IPS DF 4.7 (cell line): ENCODE measurements at regions not wholly inside any gene's neighbourhood (a gene's known extent, or its start where the extent isn't known, plus 50 kb on each side); places are given as distances from the start of the nearest gene placed in this dataset.

ENCODE experiments used
- DNase-seq: peaks from one replicate; pipeline ENCODE4 v3.0.0-alpha.2; 2013; ENCODE audit warnings: low spot score; ENCODE audit errors: extremely low read depth

DNA sequence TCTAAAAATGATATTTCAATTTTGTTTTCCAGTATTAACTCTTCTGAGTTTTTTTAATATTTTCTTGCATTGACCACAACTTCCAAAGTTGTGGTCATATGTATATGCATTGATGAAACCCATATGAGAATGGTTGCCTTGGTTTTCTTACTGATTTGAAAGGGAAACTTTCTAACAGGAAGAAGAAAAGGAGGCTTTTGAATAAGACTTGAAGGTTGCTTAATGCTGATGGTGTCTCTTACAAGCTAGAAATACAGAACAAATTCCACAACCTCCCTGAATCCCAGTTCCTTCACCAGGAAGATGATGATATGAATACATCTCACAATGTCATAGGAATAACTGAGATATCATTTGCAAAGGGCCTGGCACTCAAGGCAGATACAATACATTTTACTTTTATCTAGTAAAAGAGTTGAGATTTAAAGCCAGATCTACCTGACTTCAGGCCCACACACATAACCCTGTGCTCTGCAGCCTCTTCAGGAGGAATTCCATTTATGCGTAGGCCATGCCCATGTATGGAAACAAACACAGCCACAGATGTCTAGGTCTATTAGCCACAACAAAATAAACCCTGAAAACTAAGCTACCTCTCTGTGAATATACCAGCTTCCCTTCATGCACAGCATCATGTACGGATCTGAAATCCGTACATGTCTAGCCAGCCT, 165.4 kb upstream of the PLEKHG7 start:
- no peak for DNase-seq

DNA sequence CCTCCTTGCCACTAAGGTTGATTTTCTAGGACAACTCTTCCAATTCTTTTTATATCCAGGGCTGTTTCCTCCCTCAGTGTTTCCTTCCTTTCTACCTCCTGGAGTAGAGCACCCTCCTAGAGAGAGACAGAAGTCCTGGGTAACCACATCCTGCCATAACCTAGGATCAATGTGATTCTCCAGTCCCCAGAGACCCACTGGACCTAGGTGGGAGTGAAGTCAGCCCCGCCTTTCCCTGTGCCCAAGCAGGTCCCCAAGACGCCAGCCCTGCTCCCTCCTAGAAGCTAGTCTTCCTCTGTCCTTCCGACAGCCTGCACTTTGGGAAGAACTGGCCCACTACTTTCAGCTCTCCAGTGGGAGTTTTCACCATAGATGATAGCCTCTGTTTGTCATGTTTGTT, 166.8 kb upstream of the PLEKHG7 start:
- no peak for DNase-seq

DNA sequence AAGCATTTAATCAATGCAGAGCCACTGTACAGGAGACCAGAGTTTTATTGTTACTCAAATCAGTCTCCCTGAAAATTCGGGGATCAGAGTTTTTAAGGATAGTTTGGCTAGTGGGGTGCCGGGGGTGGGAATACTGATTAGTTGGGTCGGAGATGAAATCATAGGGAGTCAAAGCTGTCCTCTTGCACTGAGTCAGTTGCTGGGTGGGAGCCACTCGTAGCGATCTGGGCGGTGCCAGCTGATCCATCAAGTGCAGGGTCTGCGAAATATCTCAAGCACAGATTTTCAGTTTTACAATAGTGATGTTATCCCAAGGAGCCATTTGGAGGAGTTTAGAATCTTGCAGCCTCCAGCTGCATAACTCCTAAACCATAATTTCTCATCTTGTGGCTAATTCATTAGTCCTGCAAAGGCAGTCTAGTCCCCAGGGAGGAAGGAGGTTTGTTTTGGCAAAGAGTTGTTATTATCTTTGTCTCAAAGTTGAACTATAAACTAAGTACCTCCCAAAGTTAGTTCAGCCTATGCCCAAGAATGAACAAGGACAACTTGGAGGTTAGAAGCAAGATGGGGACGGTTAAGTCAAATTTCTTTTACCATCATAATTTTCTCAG, 169.4 kb upstream of the PLEKHG7 start:
- DNase-seq: no peak

DNA sequence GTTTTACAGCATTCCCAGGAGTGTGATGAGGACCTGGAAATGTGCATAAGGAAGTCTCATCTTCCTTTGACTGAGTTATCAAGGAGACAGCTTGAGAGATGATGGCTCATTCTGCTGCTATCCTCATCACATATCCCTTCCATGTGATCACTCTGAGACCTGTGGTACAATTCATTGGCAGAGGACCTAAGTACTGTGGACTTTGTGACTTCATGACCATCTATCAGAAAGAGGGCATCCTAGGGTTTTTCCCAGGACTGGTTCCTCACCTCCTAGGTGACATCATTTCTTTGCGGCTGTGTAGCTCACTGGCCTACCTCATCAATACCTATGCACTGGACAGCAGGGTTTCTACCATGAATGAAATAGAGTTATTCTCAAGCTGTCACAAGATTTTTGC, 172.1 kb upstream of the PLEKHG7 start:
- no peak for DNase-seq

DNA sequence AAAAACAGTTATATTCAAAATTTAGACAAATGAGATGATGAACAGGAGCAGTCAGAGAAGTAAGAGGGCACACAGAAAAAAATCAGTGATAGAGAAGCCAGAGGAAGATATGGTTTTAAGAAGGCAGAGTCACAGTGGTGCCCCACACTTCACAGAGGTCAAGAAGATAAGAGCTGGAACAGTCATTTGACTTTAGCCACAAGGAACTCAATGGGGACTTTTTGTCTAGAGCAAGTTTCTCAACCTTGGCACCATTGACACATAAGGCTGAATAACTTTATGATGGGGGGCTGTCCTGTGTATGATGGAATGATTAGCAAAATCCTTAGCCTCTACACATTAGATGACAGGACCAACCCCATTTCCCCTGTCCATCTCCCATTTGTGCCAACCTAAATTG, 172.8 kb upstream of the PLEKHG7 start:
- DNase-seq: no peak

DNA sequence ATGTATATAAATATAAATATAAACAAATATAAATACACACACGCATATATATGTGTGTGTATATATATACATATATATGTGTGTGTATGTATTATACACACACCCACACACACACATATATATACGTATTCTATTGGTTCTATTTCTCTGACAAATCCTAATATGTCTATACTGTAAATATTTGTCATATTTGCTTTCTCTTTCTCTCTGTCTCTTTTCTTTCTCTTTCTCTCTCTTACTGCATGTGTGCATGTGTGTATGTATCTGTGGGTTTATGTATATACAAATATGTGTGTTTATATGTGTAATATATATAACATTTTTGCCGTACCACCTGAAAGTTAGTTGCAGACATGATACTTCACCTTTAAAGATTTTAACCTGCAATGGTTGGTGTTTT, 174.2 kb upstream of the PLEKHG7 start:
- DNase-seq: no peak

DNA sequence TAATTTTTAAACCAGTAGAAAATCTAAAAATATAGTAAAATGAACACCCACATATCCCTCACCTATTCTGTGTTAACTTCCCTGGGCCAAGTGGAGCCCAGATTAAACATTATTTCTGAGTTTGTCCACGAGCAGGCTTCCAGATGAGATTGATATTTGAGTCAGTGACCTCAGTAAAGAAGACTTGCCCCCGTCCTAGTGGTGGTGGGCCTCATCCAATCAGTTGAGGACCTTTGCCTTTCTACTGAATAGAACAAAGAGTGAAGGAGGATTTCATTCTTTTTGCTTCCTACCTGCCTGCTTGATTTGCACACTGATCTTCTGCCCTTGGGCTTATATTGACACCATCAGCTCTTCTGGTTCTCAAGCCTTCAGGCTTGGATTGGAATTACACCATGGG, 174.7 kb upstream of the PLEKHG7 start:
- no peak for DNase-seq

DNA sequence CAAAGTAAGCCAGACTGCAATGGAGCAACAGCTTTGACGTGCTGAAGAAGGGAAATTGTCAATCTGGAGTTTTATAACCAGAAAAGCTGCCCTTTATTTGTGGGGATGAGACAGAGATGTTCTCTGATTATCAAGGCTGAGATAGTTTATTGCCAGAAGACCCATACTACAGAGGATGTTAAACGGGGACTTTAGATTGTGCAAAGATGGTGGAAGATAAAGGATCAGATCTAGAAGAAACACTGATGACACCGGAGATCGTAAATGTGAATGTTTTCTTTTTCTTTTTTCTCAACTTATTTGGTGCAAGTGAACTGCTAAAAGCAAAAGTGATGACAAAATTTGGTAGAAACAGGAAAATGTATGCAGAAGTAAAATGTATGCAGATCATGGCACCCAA, 178.3 kb upstream of the PLEKHG7 start:
- no peak for DNase-seq

DNA sequence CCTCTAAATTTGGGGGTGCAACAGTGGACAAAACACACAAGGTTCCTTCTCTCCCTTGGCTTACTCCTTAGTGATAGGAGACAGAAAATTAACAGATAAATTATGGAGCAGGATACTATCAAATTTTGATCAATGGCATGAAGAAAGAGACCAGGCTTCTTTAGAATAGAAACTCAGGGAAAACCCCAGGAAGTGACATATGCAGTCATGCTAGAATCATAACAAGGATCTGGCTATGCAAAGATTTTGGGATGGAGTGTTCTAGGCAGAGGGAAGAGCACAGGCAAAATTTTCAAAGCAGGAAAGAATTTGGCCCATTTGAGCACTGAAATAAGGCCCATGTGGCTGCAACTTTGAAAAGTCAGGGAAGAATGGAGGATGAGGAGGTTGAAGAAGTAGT, 182.3 kb upstream of the PLEKHG7 start:
- no peak for DNase-seq

DNA sequence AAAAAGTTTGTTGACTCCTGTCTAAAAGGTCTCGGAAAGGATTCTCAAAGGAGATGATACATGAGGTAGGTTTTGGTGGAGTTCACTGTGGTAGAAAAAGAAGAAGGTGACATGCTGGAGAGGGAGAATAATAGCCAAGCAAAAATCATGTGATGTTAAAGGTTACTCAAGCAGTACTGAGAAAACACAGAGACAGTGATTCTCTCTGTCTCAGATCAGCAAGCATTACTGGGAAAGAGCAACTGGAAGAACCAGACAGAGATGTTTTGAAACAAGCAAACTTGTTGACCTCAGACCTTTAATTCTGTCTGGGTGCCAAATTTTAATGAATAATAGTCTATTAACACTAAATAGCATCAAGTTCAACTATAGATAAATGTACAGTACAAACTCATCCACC, 183.5 kb upstream of the PLEKHG7 start:
- DNase-seq: no peak

DNA sequence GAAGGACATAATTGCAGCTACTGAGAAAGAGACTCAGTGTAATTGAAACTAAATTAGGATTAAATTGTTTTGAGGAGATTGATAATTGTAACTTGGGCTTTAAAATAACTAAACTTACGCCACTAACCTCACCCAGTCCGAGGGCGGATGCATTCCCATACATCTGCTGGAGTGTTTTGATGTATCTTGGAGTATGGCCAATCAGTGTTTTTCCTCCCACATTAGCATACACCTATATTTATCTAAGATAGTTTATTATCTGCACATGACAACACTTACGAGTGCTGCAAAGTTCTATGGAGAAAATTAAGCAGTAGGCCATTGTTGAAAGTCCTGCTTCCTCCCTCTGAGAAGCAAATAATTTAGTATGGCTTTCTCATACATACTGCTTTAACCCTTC, 184.7 kb upstream of the PLEKHG7 start:
- DNase-seq: no peak

DNA sequence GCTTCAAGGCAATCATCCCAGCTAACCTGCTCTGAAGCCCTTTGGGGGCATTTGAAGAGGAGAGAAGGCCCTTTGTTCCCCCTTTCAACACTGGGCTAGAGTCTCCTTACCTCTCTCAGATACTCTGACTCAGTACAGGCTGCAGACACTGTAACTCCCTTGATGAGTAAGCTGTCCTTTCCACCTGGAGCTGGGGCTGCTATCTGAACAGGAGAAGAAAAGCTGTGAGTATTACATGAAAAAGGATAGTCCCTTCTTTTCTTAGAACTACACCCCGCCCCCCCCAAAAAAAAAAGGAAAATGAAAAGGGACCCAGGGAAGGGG, 186.6 kb upstream of the PLEKHG7 start:
- DNase-seq: no peak

DNA sequence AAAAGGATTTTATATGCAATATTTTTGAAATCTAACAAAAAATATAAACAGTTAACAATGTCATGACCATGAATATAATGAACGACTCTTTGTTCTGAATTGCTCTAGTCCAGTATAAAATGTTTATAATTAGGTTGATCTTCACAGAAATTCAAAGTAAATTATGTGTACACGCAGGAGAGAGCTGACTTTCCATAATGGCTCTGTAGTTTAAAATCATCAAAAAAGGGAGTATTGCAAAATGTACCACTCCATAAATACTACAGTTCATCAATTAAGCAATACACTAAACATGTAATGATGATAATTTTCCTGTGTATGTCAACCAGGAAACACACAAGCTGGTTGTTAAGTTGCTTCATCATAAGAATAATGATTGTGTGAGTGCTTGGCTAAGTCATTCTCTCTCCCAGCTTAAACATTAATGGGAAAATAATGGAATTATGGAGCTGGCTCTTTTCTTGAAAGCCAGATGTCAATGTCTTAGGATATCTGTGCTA, 189.5 kb upstream of the PLEKHG7 start:
- DNase-seq: no peak

DNA sequence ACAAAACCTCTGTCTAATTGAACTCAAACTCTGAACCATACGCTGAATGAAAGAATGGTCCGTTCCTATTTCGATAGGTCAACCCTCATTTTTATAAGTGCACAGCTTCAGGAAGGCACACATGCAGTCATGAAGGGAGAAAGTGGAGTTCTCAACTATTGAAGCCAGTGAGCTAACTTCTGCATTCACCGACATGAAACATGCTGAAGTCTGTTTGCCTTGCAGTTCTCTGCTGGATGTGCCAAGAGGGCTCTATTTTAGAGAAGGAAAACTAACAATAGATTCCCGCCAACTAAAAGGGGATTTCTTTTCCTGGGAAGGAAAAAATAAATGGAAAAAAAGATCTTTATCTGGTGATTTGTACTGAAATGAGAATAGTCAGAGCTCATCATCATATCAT, 191.0 kb upstream of the PLEKHG7 start:
- DNase-seq: no peak

DNA sequence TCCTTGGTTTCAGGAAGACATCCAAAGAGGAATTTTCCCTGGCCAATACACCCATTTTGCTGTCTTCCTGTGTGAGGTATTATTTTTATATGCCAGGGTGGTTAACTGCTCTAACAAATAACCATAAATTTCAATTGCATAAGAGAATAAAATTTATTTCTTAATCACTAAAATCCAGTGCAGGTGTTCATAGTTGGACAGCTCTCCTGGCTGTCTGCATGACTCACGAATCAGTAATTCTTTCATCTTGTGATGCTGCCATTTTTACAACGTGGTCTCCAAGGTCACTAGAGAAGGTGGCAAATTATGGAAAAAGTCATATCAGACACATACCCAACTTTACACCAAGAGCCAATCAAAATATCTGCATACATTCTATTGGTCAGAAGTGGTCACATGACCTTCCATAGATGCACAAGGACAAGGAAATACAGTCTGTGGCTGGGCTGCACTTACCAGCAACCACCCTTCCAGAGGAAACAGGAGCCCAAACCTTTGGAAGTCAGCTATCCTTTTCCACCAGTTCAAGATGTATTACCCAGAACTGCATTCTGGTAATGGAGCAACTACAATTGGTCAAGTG, 193.5 kb upstream of the PLEKHG7 start:
- DNase-seq: no peak

DNA sequence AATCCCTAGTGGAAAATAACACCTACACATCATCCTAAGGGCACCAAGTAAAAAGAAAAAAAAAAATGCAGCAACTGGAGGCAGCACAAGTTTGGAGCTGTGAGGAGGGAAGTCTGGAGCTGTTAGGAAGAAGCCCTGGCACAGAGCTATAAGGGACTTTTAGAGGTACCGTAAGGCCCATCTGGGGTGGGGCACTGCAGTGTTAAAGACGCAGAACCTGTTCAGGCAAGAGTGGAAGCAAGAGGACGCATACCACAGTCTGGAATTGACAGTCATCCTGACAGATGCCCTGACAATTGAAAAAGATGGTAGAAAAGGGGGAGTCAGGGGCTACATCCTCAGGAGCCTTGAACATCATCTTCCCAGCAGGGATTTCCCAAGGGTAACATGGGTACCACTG, 195.9 kb upstream of the PLEKHG7 start:
- no peak for DNase-seq

DNA sequence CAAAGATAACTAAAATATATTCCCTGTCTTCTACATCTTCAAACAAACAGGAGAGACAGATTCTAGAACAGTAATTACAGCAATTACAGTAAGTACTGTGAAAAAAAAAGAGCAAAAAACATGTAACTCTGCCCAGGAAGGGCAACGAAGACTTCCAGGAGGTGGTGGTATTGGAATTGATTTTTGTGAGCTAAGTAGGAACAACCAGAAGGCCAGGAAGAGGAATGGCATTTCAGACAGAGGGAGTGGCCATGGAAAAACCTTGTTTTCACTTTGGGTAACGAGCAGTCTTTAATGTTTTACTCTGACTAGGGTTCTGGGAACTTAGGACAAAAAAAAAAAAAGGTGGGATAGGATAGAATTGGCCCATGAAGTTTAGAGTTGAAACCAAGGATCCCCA, 196.3 kb upstream of the PLEKHG7 start:
- DNase-seq: no peak

DNA sequence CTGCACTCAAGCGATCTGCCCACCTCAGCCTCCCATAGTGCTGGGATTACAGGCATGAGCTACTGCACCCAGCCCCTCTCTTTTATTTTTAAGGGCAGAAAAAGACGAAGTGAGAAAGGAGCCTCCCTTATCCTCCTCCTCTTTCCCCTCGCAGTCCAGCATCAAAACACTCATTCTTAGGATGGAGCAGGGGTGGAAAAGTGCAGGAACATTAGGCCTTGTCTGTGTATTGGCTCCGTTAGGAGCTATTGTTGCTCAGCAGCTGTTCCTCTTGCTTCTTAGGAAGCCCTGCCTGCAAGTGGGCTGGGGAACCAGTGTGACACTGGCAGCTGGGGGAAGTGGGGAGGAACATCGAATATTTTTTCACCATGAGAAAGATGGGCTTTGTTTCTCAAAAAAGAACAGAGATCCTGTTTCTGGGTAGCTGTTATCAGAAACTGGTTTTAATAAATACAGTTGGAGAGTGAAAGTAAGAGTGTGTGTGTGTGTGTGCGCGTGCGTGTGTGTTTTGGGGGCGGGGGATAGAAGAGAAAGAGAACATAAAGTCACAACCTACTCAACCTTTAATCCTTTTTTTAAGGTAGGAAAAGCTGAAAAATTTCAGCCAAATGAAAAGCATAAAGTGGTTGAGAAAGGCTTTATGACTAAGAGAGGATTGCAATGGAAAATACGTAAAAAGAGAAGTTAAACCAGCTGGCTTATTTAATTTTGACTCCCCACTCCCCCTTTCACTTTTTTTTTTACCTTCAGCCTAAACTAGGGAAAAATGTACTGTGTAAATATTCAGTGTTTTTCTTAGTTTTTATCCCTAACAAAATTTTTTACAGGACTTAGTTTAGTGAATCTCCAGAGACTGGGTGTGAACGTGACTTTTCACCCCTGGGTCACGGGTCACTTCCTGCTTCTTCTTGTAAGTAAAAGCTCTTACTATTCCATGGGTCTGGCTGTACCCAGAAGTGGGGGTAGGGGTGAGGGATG, 197.2 kb upstream of the PLEKHG7 start:
- no peak for DNase-seq

DNA sequence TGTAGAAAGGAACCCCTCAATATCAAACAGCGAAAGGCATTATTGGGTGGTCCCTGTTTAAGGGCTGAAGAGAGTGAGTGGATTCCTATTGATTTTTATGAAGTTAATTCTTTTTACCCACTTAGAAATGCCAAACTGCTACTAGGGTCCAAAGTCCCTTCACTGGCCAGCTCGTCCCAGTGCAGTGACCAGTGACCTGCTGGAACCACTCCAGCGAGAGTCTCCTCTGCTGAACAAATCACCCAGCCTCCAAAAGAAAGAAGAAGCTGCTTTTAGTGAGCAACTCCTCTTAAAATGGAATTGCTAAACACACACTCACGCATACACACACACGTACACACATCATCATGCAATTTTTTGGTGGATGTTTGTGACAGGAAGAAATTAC, 198.2 kb upstream of the PLEKHG7 start:
- DNase-seq: no peak

DNA sequence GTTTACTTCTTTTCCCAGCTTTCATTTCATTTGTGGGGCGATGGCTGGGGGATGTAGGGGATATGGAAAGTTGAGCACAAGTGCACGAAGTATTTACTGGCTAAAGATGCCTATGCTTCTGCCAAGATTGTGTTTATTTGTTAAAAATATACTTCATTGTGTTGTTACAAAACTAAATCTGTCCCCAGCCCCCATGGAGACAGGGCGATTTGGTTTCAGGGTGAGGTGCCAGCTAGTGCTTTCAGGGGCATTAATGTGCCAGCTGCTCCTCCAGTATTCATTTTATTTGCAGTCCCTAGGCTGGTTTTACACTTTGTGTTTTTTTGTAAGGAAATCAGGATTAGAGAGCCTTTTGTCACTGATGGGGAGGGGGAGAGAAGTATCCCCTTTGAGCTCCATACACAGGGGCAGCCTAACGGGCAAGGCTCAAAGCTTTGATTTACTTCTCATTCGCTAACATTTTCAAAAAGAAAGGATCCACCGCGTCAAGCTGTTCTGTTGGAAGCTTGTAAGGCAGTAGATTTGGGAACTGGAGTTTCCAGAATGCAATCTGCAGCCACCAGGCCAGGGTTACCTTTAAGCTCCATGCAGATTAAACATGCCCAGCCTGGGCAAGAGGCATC, 198.7 kb upstream of the PLEKHG7 start:
- DNase-seq: no peak

DNA sequence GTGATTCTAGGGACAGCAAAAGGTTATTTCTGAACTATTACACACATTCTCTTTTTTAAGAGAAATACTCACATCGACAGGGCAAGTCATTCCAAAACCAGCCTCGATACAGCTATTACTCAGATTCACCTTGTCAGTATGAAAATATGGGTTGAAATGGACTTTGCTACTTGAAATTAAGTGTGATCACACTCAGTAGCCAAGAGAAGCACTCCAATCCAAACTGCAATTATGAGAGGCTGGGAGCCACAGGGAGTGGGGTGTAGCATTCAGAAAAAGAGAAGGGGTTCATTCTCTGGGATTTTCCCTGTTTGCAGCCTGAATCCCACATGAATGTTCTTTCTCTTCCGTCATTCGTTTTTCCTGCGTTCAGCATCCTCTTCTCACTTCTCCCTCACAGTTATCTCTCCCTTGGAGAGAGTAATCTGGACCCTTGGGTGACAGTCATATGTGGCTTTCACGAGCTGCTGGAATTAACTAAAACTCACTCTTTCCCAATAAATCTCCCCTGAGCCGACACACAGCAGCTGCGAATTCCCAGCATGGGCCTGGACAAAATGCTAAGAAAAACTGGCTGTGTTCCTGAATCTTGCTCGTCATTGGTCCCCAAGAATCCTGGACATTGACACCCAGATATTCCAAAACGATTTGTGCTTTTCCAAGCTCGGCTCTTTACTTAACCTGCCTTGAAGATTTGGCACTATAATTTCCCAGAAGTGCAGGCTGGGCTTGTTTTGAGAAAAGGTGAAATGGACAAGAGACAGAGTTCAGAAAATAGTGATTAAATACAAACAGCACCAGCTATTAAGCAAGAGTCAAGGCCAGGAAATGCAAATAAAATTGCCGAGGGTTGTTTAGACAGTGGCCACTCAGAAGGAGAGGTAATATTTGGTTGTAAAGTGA, 199.5 kb upstream of the PLEKHG7 start:
- no peak for DNase-seq
